ENCODE measurements at regions not wholly inside any gene's neighbourhood (a gene's known extent, or its start where the extent isn't known, plus 50 kb on each side); places are given as distances from the start of the nearest gene placed in this dataset.

GRCh38 chr2:146458585-146458984, 1386.2 kb upstream of the ACVR2A start:
- no peak overlapping the region for H2AFZ ChIP-seq (ENCODE audit: low read length)
- intact Hi-C loops (cut with micrococcal nuclease): no loop called here
- H3K9me2 ChIP-seq (replicated peaks; ENCODE audit: low read length): no peaks in the 10 kb centered on the region
- no peaks in the 10 kb centered on the region for H3F3A ChIP-seq (ENCODE audit: low read length, unreplicated experiment)
- no peaks in the 10 kb centered on the region for H3K27me3 ChIP-seq (ENCODE audit: low read length)
- no peaks in the 10 kb centered on the region for H4K20me1 ChIP-seq (ENCODE audit: low read length)
- BruUV-seq (replicated peaks): no TSS peak
- no peaks in the 10 kb centered on the region for H3K79me2 ChIP-seq (ENCODE audit: low read length)
- no peaks in the 10 kb centered on the region; the same call in 1 of the 2 replicates for H3K36me3 ChIP-seq (ENCODE audit: low read depth, low read length)
- no peaks in the 10 kb centered on the region for H3K4me1 ChIP-seq (ENCODE audit: insufficient read depth, low read length)
- no peak for DNase-seq
- H3K27ac ChIP-seq (ENCODE audit: low read length): no peak overlapping the region
- ChIA-PET CTCF (no interaction called here), POLR2A (ENCODE audit: unreplicated experiment) (interaction anchor here (0.7 kb wide), 1 partner anchor 386 kb away, joined by 4 read pairs; no protein-coding TSS in a partner anchor)
- H3K9ac ChIP-seq (ENCODE audit: low read length): no peak overlapping the region
- TF ChIP-seq EZH2 (IDR thresholded peaks at IDR 0.05; ENCODE audit: low read length, unreplicated experiment): no peak
- no peak for TF ChIP-seq EZH2phosphoT487 (IDR thresholded peaks at IDR 0.05; ENCODE audit: borderline replicate concordance, low read length)
- TF ChIP-seq, protein P1, sequence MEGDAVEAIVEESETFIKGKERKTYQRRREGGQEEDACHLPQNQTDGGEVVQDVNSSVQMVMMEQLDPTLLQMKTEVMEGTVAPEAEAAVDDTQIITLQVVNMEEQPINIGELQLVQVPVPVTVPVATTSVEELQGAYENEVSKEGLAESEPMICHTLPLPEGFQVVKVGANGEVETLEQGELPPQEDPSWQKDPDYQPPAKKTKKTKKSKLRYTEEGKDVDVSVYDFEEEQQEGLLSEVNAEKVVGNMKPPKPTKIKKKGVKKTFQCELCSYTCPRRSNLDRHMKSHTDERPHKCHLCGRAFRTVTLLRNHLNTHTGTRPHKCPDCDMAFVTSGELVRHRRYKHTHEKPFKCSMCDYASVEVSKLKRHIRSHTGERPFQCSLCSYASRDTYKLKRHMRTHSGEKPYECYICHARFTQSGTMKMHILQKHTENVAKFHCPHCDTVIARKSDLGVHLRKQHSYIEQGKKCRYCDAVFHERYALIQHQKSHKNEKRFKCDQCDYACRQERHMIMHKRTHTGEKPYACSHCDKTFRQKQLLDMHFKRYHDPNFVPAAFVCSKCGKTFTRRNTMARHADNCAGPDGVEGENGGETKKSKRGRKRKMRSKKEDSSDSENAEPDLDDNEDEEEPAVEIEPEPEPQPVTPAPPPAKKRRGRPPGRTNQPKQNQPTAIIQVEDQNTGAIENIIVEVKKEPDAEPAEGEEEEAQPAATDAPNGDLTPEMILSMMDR (conservative IDR thresholded peaks at IDR 0.05; ENCODE audit: low read depth, low read length): no peak
- H3K4me3 ChIP-seq (ENCODE audit: low read length): no peak overlapping the region
- no peak overlapping the region for H3K4me2 ChIP-seq (ENCODE audit: low read length)
- H3K9me3 ChIP-seq (ENCODE audit: low read length): 0 out of 2 replicates have a peak, but pooled peaks cover 4% of the 10 kb centered on the region
- ATAC-seq: no peak

DNA sequence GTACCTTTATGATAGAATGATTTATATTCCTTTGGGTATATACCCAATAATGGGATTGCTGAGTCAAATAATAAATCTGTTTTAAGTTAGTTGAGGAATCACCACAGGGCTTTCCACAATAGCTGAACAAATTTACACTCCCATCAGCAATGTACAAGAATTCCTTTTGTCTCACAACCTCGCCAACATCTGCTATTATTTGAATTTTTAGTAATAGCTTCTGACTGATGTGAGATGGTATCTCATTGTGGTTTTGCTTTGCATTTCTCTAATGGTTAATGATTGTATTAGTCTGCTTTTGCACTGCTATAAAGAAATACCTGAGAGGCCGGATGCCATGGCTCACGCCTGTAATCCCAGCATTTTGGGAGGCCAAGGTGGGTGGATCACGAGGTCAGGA, 1387.6 kb upstream of the ACVR2A start:
- Histone ChIP-seq H3K27me3 (ENCODE audit: low read length) (no peaks in the 10 kb centered on the region), H3K4me1 (ENCODE audit: insufficient read depth, low read length) (no peaks in the 10 kb centered on the region), H3K9me3 (ENCODE audit: low read length) (0 out of 2 replicates have a peak, but pooled peaks cover 4% of the 10 kb centered on the region), H4K20me1 (ENCODE audit: low read length) (no peaks in the 10 kb centered on the region), H3K4me3 (ENCODE audit: low read length) (no peak overlapping the region), H3K27ac (ENCODE audit: low read length) (no peak overlapping the region), H3K9ac (ENCODE audit: low read length) (no peak overlapping the region), H3K36me3 (ENCODE audit: low read depth, low read length) (no peaks in the 10 kb centered on the region; the same call in 1 of the 2 replicates), H3K4me2 (ENCODE audit: low read length) (no peak overlapping the region), H2AFZ (ENCODE audit: low read length) (no peak overlapping the region), H3F3A (ENCODE audit: low read length, unreplicated experiment) (no peaks in the 10 kb centered on the region), H3K79me2 (ENCODE audit: low read length) (no peaks in the 10 kb centered on the region), H3K9me2 (replicated peaks; ENCODE audit: low read length) (no peaks in the 10 kb centered on the region)
- TF ChIP-seq EZH2phosphoT487 (IDR thresholded peaks at IDR 0.05; ENCODE audit: borderline replicate concordance, low read length) (no peak), EZH2 (IDR thresholded peaks at IDR 0.05; ENCODE audit: low read length, unreplicated experiment) (no peak)
- TF ChIP-seq, protein P1 (conservative IDR thresholded peaks at IDR 0.05; ENCODE audit: low read depth, low read length): no peak
- ATAC-seq (no peak), DNase-seq (peak; percentile 10)
- intact Hi-C loops (cut with micrococcal nuclease): no loop called here
- ChIA-PET CTCF (no interaction called here), POLR2A (ENCODE audit: unreplicated experiment) (no interaction called here)
- no TSS peak for BruUV-seq (replicated peaks)

DNA sequence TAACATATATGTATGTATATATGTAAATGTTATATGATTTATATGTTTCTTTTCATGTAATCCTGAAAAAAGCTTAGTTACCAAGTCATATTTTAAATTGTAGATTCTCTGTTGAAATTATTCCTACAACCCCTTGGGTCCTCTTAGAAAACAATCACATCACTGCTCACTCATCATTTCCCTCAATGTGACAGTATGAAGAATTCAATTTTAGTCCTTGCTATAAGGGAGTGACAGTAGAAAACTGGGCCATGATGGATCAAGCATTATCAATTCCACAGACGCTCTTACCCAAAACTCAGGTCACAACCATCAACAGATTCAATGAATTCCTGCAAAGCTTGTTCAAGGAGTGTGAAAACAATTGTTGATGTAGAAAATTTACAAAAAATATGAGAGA, 1389.5 kb upstream of the ACVR2A start:
- Histone ChIP-seq H3K27ac (ENCODE audit: low read length) (no peak overlapping the region), H3K9me3 (ENCODE audit: low read length) (0 out of 2 replicates have a peak, but pooled peaks cover 4% of the 10 kb centered on the region), H4K20me1 (ENCODE audit: low read length) (no peaks in the 10 kb centered on the region), H3K9ac (ENCODE audit: low read length) (no peak overlapping the region), H3K4me1 (ENCODE audit: insufficient read depth, low read length) (peaks cover 7% of the 10 kb centered on the region), H2AFZ (ENCODE audit: low read length) (no peak overlapping the region), H3K79me2 (ENCODE audit: low read length) (no peaks in the 10 kb centered on the region), H3K4me2 (ENCODE audit: low read length) (no peak overlapping the region), H3K4me3 (ENCODE audit: low read length) (no peak overlapping the region), H3K36me3 (ENCODE audit: low read depth, low read length) (no peaks in the 10 kb centered on the region; the same call in 1 of the 2 replicates), H3K9me2 (replicated peaks; ENCODE audit: low read length) (no peaks in the 10 kb centered on the region), H3F3A (ENCODE audit: low read length, unreplicated experiment) (no peaks in the 10 kb centered on the region), H3K27me3 (ENCODE audit: low read length) (no peaks in the 10 kb centered on the region)
- no TSS peak for BruUV-seq (replicated peaks)
- DNase-seq: no peak
- no peak for ATAC-seq
- intact Hi-C loops (cut with micrococcal nuclease): no loop called here
- CTCF ChIA-PET: no interaction called here
- no peak for TF ChIP-seq EZH2phosphoT487 (IDR thresholded peaks at IDR 0.05; ENCODE audit: borderline replicate concordance, low read length)
- TF ChIP-seq, protein P1 (conservative IDR thresholded peaks at IDR 0.05; ENCODE audit: low read depth, low read length): no peak
- no peak for TF ChIP-seq EZH2 (IDR thresholded peaks at IDR 0.05; ENCODE audit: low read length, unreplicated experiment)
- POLR2A ChIA-PET (ENCODE audit: unreplicated experiment): no interaction called here

All from PC-3 (cell line).